H1 (cell line): ENCODE measurements at regions not wholly inside any gene's neighbourhood (a gene's known extent, or its start where the extent isn't known, plus 50 kb on each side); places are given as distances from the start of the nearest gene placed in this dataset.

Experiments used
- CTCF ChIA-PET: fragments of 300-600 bp; sonication (Branson Sonifier 250); formaldehyde crosslinking; loops from one replicate; lab custom pipeline; 2021; ENCODE audit not compliant: partially characterized antibody; lab: Charles Lee
- POLR2A ChIA-PET: fragments of 300-600 bp; sonication (Branson Sonifier 250); formaldehyde crosslinking; loops from one replicate; lab custom pipeline; 2021; ENCODE audit warnings: inconsistent platforms; ENCODE audit not compliant: partially characterized antibody; lab: Charles Lee
- DNase-seq, 2 experiments: peaks; one replicate each; pipeline versions ENCODE4 v3.0.0 to v3.0.0-alpha.2; 2010 to 2022; ENCODE audit warnings: low spot score in 2 of 2, low read depth in 1 of 2, mixed read lengths in 1 of 2
- FAIRE-seq: peaks from 2 replicates; lab custom pipeline; 2011; peaks lifted over from hg19 to GRCh38; lab: Jason Lieb, UNC
- H2AFZ ChIP-seq: 2 replicates; pipeline ENCODE4 v1.8.1; 2012; ENCODE audit warnings: low read length, inconsistent platforms
- H2AK5ac ChIP-seq: 2 replicates; pipeline ENCODE4 v1.6.1; 2013; ENCODE audit warnings: low read depth, low read length
- H2BK120ac ChIP-seq: replicated peaks from 2 replicates; pipeline ENCODE3; 2013; ENCODE audit warnings: low read depth, low read length, inconsistent platforms
- H2BK12ac ChIP-seq: 2 replicates; pipeline ENCODE4 v1.6.1; 2013; ENCODE audit warnings: low read depth, low read length
- H2BK15ac ChIP-seq: 2 replicates; pipeline ENCODE4 v1.6.1; 2013; ENCODE audit warnings: low read length
- H2BK20ac ChIP-seq: 2 replicates; pipeline ENCODE4 v1.6.1; 2013; ENCODE audit warnings: low read length
- H2BK5ac ChIP-seq: 2 replicates; pipeline ENCODE4 v1.6.1; 2013; ENCODE audit warnings: low read depth, low read length
- H3K14ac ChIP-seq: 2 replicates; pipeline ENCODE4 v1.6.1; 2013; ENCODE audit warnings: inconsistent platforms; ENCODE audit not compliant: insufficient read length
- H3K18ac ChIP-seq: 2 replicates; pipeline ENCODE4 v1.6.1; 2013; ENCODE audit warnings: low read length; ENCODE audit errors: extremely low read depth
- H3K23ac ChIP-seq: 2 replicates; pipeline ENCODE4 v1.6.1; 2013; ENCODE audit warnings: inconsistent platforms; ENCODE audit not compliant: insufficient read length
- H3K23me2 ChIP-seq: 2 replicates; pipeline ENCODE4 v1.6.1; 2013; ENCODE audit warnings: low read depth, low read length
- H3K27ac ChIP-seq: 2 replicates; pipeline ENCODE4 v1.6.1; 2011; ENCODE audit warnings: low read depth, low read length, inconsistent platforms
- H3K27me3 ChIP-seq, 4 experiments: replicated peaks in 1 of 4; 1 replicate in 1 of 4; 2 replicates in 3 of 4; pipeline versions ENCODE4 v1.6.1 to v1.8.1; 2011 to 2013; ENCODE audit warnings: low read length in 3 of 4, mild to moderate bottlenecking in 3 of 4, inconsistent platforms in 2 of 4, mixed read lengths in 2 of 4, moderate library complexity in 1 of 4; ENCODE audit not compliant: control insufficient read depth in 3 of 4, insufficient read depth in 3 of 4; ENCODE audit errors: extremely low read depth in 1 of 4
- H3K36me3 ChIP-seq, 4 experiments: 2 replicates each; pipeline versions ENCODE4 v1.6.1 to v1.8.1; 2011 to 2013; ENCODE audit warnings: mild to moderate bottlenecking in 4 of 4, low read length in 3 of 4, moderate library complexity in 2 of 4, control low read depth in 1 of 4, inconsistent platforms in 1 of 4; ENCODE audit not compliant: insufficient read depth in 4 of 4, control insufficient read depth in 2 of 4
- H3K4ac ChIP-seq: replicated peaks from 2 replicates; pipeline ENCODE3; 2013; ENCODE audit warnings: low read length, low read depth, mixed read lengths, inconsistent platforms; ENCODE audit not compliant: insufficient read length
- H3K4me1 ChIP-seq, 4 experiments: replicated peaks in 1 of 4; 1 replicate in 1 of 4; 2 replicates in 3 of 4; pipeline versions ENCODE4 v1.6.1 to v1.8.1; 2011 to 2013; ENCODE audit warnings: low read length in 3 of 4, inconsistent platforms in 2 of 4, mixed read lengths in 1 of 4; ENCODE audit not compliant: insufficient read depth in 4 of 4, control insufficient read depth in 3 of 4
- H3K4me2 ChIP-seq, 2 experiments: 2 replicates each; pipeline versions ENCODE4 v1.6.1 to v1.8.1; 2011 to 2013; ENCODE audit warnings: low read depth in 2 of 2, low read length in 2 of 2, control low read depth in 1 of 2, inconsistent platforms in 1 of 2, mild to moderate bottlenecking in 1 of 2; ENCODE audit not compliant: insufficient read depth in 1 of 2
- H3K4me3 ChIP-seq, 4 experiments: fragments of 200-600, 300-600 bp in 1 of 4; sonication (generic), shearing (Covaris generic), sonication (Bioruptor Twin) in 1 of 4; 2 replicates each; pipeline versions ENCODE4 v1.5.1 to v1.8.1; 2011 to 2016; ENCODE audit warnings: low read length in 4 of 4, low read depth in 3 of 4, control low read depth in 2 of 4, inconsistent platforms in 2 of 4, mild to moderate bottlenecking in 2 of 4, mixed read lengths in 1 of 4, moderate library complexity in 1 of 4; ENCODE audit not compliant: insufficient read depth in 2 of 4; ENCODE audit errors: extremely low read depth in 1 of 4
- H3K56ac ChIP-seq: replicated peaks from 2 replicates; pipeline ENCODE3; 2013; ENCODE audit warnings: low read depth, mild to moderate bottlenecking, mixed read lengths, low read length, inconsistent platforms; ENCODE audit not compliant: insufficient read length
- H3K79me1 ChIP-seq: 2 replicates; pipeline ENCODE4 v1.6.1; 2013; ENCODE audit warnings: low read depth, low read length, control low read depth
- H3K79me2 ChIP-seq, 2 experiments: 2 replicates each; pipeline versions ENCODE4 v1.6.1 to v1.8.1; 2012 to 2013; ENCODE audit warnings: low read length in 2 of 2, mild to moderate bottlenecking in 2 of 2, inconsistent platforms in 1 of 2; ENCODE audit not compliant: insufficient read depth in 2 of 2, control insufficient read depth in 1 of 2
- H3K9ac ChIP-seq, 4 experiments: replicated peaks in 1 of 4; 1 replicate in 1 of 4; 2 replicates in 3 of 4; pipeline versions ENCODE4 v1.6.1 to v1.8.1; 2011 to 2013; ENCODE audit warnings: low read depth in 3 of 4, low read length in 3 of 4, control low read depth in 2 of 4, mild to moderate bottlenecking in 2 of 4, moderate library complexity in 2 of 4, inconsistent platforms in 1 of 4; ENCODE audit errors: extremely low read depth in 1 of 4
- H3K9me3 ChIP-seq, 2 experiments: 2 replicates each; pipeline versions ENCODE4 v1.6.1 to v1.8.1; 2012 to 2013; ENCODE audit warnings: mild to moderate bottlenecking in 2 of 2, moderate library complexity in 2 of 2, control low read depth in 1 of 2, inconsistent platforms in 1 of 2, low read depth in 1 of 2, low read length in 1 of 2, mixed read lengths in 1 of 2; ENCODE audit not compliant: insufficient read depth in 2 of 2
- H4K20me1 ChIP-seq, 2 experiments: replicated peaks in 1 of 2; 2 replicates each; pipeline versions ENCODE3 to v1.8.1; 2011 to 2013; ENCODE audit warnings: inconsistent platforms in 2 of 2, low read length in 2 of 2, mild to moderate bottlenecking in 1 of 2; ENCODE audit not compliant: insufficient read depth in 2 of 2, control insufficient read depth in 1 of 2
- H4K5ac ChIP-seq: 2 replicates; pipeline ENCODE4 v1.6.1; 2013; ENCODE audit warnings: low read length, low read depth, mixed read lengths, inconsistent platforms; ENCODE audit not compliant: insufficient read length
- H4K8ac ChIP-seq: 2 replicates; pipeline ENCODE4 v1.8.0; 2013; ENCODE audit warnings: mild to moderate bottlenecking, moderate library complexity, low read length, inconsistent platforms; ENCODE audit not compliant: insufficient read depth; ENCODE audit errors: extremely low read depth
- H4K91ac ChIP-seq: replicated peaks from 2 replicates; pipeline ENCODE3; 2013; ENCODE audit warnings: low read length, mixed read lengths, inconsistent platforms; ENCODE audit not compliant: insufficient read length
- ASH2L ChIP-seq: fragments of 200-600, 300-600 bp; sonication (generic); IDR thresholded peaks from one replicate; pipeline ENCODE4 v1.7.1; 2017; ENCODE audit warnings: low read length
- CBX8 ChIP-seq: fragments of 300-800, 300-1000 bp; sonication (generic); IDR thresholded peaks from 2 replicates; pipeline ENCODE4 v1.7.1; 2016; ENCODE audit warnings: low read depth, low read length, borderline replicate concordance
- CHD2 ChIP-seq: IDR thresholded peaks from 2 replicates; pipeline ENCODE4 v1.6.1; 2012; ENCODE audit warnings: low read length, improper control_type of control experiment
- EP300 ChIP-seq, 2 experiments: IDR thresholded peaks; 1 replicate in 1 of 2; 2 replicates in 1 of 2; pipeline ENCODE4 v1.6.1; 2011 to 2012; ENCODE audit warnings: low read depth in 2 of 2, low read length in 2 of 2, mild to moderate bottlenecking in 2 of 2, borderline replicate concordance in 1 of 2, inconsistent platforms in 1 of 2, moderate library complexity in 1 of 2
- MAFK ChIP-seq: IDR thresholded peaks from 2 replicates; pipeline ENCODE4 v1.6.1; 2012; ENCODE audit warnings: low read depth, mild to moderate bottlenecking, improper control_type of control experiment, low read length
- POLR2AphosphoS5 ChIP-seq: IDR thresholded peaks from 2 replicates; pipeline ENCODE4 v1.6.1; 2011; ENCODE audit warnings: low read depth, low read length
- POU5F1 ChIP-seq: IDR thresholded peaks from 2 replicates; pipeline ENCODE4 v1.6.1; 2011; ENCODE audit warnings: low read depth, mild to moderate bottlenecking, low read length, moderate library complexity
- RNF2 ChIP-seq: fragments of 200-900, 300-1000 bp; sonication (generic); IDR thresholded peaks from 2 replicates; pipeline ENCODE4 v1.7.1; 2016; ENCODE audit warnings: borderline replicate concordance, low read depth, mild to moderate bottlenecking, antibody characterized with exemption, low read length; ENCODE audit not compliant: poor library complexity, severe bottlenecking; ENCODE audit errors: missing control alignments
- SIN3A ChIP-seq, 2 experiments: IDR thresholded peaks in 1 of 2; conservative IDR thresholded peaks in 1 of 2; 2 replicates each; pipeline ENCODE4 v1.6.1; 2011 to 2012; ENCODE audit warnings: low read length in 2 of 2, improper control_type of control experiment in 1 of 2, low read depth in 1 of 2, mild to moderate bottlenecking in 1 of 2
- SP2 ChIP-seq: IDR thresholded peaks from 2 replicates; pipeline ENCODE4 v1.6.1; 2012; ENCODE audit warnings: mild to moderate bottlenecking, low read length, inconsistent platforms
- TBP ChIP-seq: IDR thresholded peaks from 2 replicates; pipeline ENCODE4 v1.6.1; 2011; ENCODE audit warnings: low read depth, low read length, improper control_type of control experiment
- WGBS, 2 experiments: shearing (Covaris generic) in 1 of 2; methylation state at CpG; one replicate each; pipeline versions ENCODE4 v1.1.6 to v1.1.7; 2013 to 2015; ENCODE audit warnings: low lambda C conversion rate in 2 of 2, mixed read lengths in 2 of 2, inconsistent platforms in 1 of 2, low coverage in 1 of 2, missing lambda C conversion rate in 1 of 2; ENCODE audit not compliant: insufficient replicate concordance in 2 of 2, insufficient coverage in 1 of 2, insufficient read length in 1 of 2; ENCODE audit errors: extremely low coverage in 1 of 2, missing lambda C conversion rate in 1 of 2; 5-methylcytosine and 5-hydroxymethylcytosine counted together

GRCh38 chr6:1239805-1240204 lies 72.1 kb upstream of the FOXQ1 start:
- FAIRE-seq (no peak), DNase-seq (peak in 1 of 2 experiments; percentile 17)
- H4K20me1 ChIP-seq = no peaks in the 10 kb centered on the region
- H2BK20ac ChIP-seq = no peak overlapping the region
- no peaks in the 10 kb centered on the region for H3K23me2 ChIP-seq
- no peak overlapping the region for H4K8ac ChIP-seq
- 99% methylated on average over 7 of the region's 7 CpGs; no CpG with 5 or more reads in 1 of the 2 experiments for WGBS, 2 experiments
- no peaks in the 10 kb centered on the region for H3K9me3 ChIP-seq
- H3K4ac ChIP-seq = no peak overlapping the region
- no peak overlapping the region for H2BK5ac ChIP-seq
- no peak overlapping the region for H3K23ac ChIP-seq
- no peaks in the 10 kb centered on the region for H3K27me3 ChIP-seq
- CTCF ChIA-PET = interaction anchor here (1.1 kb wide), 1 partner anchor 18 kb away, joined by 3 read pairs; no protein-coding TSS in a partner anchor
- H4K5ac ChIP-seq = no peak overlapping the region
- H2BK12ac ChIP-seq = no peak overlapping the region
- H3K4me1 ChIP-seq = peaks cover 0 to 6% (median 0%) of the 10 kb centered on the region in 4 experiments; a peak in 1 of 7 replicates
- H3K79me2 ChIP-seq = no peaks in the 10 kb centered on the region
- no peak overlapping the region for H2AFZ ChIP-seq
- H2BK120ac ChIP-seq = no peak overlapping the region
- no peak for TF ChIP-seq EP300 (IDR thresholded peaks at IDR 0.05; ENCODE audit: borderline replicate concordance in 1 of 2, low read depth in 2 of 2, low read length in 2 of 2)
- no peak for TF ChIP-seq CBX8
- TF ChIP-seq ASH2L = no peak
- no peak for TF ChIP-seq TBP
- TF ChIP-seq CHD2 = no peak
- TF ChIP-seq POLR2AphosphoS5 = no peak
- no peak for TF ChIP-seq MAFK
- no peak for TF ChIP-seq SP2
- no peak for TF ChIP-seq POU5F1
- no peak for TF ChIP-seq SIN3A (conservative IDR thresholded peaks at IDR 0.05 in 1 of 2, IDR thresholded peaks at IDR 0.05 in 1 of 2; ENCODE audit: low read depth in 1 of 2, low read length in 2 of 2)
- TF ChIP-seq RNF2 = no peak
- no peak overlapping the region for H3K18ac ChIP-seq
- no peak overlapping the region for H2BK15ac ChIP-seq
- H3K14ac ChIP-seq = no peak overlapping the region
- no peak overlapping the region for H2AK5ac ChIP-seq
- H3K79me1 ChIP-seq = no peaks in the 10 kb centered on the region
- H3K9ac ChIP-seq = no peak overlapping the region
- H3K36me3 ChIP-seq = no peaks in the 10 kb centered on the region
- H3K4me2 ChIP-seq = no peak overlapping the region
- no peak overlapping the region for H3K56ac ChIP-seq
- H3K4me3 ChIP-seq = no peak overlapping the region
- POLR2A ChIA-PET = no interaction called here
- no peak overlapping the region for H4K91ac ChIP-seq
- no peak overlapping the region for H3K27ac ChIP-seq
